MV-4-11 (cell line): ENCODE measurements at regions not wholly inside any gene's neighbourhood (a gene's known extent, or its start where the extent isn't known, plus 50 kb on each side); places are given as distances from the start of the nearest gene placed in this dataset.

Source experiments
- DNase-seq: peaks from one replicate; lab custom pipeline; 2025; lab: John Stamatoyannopoulos, UW

DNA sequence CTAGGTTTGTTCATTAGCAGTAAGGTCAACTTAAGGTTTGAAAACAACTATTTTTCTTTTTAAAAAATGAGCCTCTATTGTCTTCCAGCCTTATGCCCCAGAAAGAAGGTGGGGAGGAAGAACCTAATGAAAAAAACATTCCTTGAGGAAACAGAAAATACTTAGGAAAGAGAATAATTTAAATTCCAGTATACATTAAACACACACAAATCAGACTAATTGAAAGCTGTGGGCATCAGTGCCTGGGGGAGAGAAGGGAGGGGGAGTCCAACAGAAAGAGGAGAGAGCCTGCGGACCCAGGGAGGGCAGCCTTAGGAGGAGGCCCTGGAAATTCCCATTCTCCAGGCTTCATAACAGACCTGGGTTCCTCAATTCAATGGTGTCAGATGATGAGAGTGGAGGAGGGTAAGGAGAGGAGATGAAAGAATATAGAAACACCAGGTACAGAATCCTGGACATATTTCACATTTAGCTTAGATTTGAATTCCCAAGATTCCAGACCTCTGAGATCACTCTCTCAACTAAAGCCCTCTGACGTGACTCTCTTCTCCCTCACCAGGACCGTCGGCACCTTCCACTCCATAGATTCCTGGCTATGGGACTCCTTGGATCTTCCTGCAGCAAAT lies 320.5 kb upstream of the UMPS start:
- no peak for DNase-seq

DNA sequence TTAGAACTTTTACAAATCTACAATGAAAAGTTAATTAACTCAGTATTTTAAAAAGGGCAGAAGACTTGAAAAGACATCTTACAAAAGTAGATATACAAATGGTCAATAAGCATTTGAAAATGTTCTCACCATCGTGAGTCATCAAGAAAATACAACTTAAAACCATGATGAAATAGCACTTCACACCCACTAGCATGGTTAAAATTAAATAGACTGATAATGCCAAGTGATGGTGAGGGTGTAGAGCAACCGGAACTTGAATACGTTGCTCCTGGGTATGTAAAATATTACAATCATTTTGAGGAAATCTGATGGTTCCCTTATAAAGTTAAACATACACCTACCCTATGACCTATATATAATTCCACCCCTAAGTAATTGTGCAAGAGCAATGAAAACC lies 319.8 kb upstream of the UMPS start:
- DNase-seq = no peak

DNA sequence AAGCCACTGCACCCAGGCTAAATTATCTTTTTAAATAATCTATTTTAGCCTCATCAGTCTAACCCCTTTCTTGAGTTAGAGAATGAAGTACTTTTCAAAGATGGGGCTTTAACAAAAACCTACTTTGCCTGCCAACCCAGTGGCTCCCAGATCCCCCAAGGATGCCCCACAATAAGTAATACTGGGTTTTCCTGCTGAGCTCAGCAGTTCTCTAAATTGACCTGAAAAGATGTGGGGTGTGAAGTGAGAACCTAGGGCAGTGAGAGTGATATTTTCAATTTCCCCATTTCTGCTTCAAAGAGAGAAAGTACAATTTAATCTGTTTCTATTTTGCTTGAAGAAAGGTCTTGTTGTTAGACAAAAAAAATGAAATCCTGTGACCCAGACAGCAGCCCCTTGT lies 318.5 kb upstream of the UMPS start:
- DNase-seq = no peak

DNA sequence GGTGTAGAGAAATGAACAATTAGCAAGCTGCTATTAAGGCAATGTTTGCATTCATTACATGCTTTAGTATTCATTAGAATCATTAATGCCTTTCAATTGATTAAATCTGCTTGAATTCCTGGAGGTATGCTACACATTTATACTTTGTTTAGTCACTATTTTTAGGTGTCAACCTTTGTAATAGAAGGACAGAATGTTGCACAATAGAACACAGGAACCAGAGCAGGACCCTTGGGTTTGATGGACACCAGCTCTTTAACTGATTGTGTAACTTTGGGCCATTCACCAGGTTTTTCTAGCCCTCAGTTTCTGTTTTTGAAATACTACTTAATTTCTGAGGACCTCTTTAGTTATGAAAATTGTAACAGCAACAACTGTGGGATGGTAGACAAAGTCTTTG lies 317.6 kb upstream of the UMPS start:
- no peak for DNase-seq

DNA sequence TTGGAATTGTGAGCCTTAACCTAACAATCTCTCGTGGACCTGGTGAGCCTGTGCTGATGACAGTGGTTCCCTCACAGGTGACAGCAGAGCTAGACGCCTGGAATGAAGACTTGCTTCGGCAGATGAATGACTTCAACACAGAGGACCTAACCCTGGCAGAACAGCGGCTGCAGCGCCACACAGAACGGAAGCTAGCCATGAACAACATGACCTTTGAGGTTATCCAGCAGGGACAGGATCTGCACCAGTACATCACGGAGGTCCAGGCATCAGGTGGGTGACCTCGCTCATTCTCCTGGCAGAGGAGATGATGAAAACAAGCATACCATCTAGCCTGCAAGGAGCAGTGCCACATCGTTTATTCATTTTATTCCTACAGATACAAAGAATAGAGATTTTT lies 316.9 kb upstream of the UMPS start:
- no peak for DNase-seq

DNA sequence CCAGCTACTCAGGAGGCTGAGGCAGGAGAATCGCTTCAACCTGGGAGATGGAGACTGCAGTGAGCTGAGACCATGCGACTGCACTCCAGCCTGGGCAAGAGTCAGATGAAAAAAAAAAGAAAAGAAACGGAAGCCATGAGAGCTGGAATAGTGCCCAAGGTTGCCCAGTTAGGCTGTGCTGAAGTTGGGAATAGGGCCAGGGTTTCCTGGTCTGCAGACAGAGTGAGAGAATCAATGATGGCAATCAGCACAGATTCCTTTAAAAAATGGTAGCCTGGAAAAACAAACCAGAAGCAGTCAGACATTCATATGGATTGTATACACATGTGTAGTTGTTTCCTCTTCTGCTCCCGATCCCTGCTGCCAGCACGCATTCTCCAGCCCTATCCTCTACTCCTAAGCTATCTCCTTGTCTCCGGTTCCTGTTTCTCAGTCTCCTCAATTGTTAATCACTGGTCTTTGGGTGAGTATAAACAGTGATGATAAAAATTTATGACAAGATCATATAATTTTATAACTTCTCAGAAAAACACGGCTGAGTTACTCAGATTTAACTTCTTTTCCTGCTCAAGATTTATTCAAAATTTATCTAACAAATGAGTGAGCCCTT lies 316.2 kb upstream of the UMPS start:
- no peak for DNase-seq

DNA sequence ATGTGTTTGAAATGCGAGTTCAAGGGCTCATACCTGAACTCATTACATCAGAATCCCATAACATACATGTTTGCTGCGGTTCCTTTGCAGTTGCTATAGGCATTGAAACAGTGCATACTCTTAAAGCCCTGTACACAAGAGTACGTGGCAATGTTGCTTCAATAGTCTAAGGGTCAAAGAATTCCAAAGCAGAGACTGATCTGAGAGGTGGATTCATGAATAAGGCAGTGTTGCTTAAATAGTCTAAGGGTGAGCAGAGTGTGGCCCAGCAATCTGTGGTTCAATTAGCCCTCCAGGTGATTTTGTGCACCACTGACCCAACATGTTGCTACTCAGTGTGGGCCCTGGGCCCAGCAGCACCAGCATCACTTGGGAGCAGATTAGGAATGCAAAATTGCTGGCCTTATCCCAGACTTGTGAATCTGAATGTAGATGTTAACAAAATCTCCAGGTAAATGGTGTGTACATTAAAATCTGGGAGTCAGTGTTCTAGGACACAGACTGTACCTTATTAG lies 314.7 kb upstream of the UMPS start:
- DNase-seq = no peak

DNA sequence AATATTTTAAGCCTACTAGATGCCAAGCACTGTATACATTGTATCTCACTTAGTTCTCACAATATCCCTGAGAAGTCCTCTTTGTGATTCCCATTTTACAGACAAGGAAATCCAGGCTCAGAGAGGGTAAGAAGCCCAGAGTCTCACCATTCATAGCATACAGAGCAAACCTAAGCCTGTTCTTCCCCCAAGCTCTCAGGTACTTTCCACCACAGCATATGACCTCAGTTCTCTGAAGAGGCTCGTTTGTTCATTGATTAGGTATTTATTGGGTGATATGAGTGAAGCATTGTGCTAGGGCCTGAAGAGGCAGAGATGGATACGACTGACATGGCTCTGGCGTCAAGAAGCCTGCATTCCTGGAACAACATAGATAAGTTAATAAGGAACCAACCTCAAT lies 310.9 kb upstream of the UMPS start:
- DNase-seq = no peak

DNA sequence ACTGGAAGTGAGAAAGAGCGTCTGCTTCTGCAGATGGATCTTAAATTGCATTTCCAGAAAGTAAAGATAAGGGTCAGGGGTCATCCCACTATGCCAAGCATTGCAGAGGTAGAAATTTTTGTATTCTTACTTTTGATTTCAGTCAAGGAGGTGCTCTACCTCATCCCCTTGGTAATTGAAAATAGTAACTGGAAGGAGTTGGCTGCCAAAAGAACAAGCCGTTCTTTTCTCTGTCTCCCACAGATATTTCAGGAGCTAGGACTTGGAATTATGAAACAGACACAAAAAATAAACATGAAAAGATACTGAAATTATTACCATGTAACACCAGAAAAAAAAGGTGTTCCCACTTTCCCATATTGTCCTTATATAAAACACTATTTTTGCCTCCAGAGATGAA lies 309.9 kb upstream of the UMPS start:
- DNase-seq = no peak

DNA sequence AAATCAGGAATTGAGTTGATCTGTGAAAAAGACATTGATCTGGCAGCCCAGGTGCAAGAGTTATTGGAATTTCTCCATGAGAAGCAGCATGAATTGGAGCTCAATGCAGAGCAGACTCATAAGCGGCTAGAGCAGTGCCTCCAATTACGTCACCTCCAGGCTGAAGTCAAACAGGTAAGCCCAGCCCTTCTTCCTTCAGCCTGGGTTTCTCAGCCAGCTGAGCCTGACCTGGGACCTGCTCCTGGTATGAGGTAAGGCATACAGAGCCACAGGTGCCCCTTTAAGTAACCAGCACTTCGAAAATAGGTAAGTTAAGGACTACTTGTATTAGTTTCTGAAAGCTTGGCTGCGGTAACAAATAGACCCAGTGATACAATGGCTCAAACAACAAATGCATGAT lies 307.4 kb upstream of the UMPS start:
- DNase-seq = no peak

DNA sequence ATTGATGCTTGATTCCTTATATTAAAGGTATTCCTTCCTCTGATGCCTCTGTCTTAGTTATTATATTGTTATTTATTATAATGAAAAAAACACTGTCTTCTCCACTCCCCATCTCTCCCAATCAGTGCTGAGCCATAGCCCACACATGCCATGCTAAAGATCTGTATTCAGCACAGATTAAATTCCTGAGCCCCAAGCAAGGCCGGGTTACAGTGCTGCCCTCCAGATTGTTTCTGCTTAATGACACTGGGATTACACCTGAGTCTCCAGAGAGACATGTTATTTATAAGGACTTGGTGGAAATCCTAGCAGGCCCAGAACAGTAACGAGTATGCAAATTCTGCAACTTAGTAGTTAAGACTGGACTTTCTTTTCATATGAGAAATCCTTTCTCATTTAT lies 305.9 kb upstream of the UMPS start:
- no peak for DNase-seq

DNA sequence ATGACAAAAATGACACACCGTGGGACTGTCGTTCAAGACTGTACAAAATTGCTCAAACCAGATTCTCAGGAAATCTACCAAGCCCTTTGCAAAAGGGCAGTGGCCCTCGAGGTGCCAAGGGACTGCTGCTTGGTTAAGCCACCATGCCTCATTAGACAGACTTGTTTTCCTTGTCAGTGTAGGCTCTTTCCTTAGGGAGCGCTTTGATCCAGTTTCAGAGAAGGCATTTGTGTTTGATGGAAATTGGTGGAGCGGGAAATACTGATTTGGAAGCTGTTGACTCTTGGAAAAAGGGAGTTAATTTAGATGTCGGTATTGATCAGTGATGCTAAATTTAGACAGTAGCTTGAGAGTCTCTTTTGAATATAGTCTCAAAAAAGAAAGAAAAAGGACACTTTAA lies 304.3 kb upstream of the UMPS start:
- no peak for DNase-seq

DNA sequence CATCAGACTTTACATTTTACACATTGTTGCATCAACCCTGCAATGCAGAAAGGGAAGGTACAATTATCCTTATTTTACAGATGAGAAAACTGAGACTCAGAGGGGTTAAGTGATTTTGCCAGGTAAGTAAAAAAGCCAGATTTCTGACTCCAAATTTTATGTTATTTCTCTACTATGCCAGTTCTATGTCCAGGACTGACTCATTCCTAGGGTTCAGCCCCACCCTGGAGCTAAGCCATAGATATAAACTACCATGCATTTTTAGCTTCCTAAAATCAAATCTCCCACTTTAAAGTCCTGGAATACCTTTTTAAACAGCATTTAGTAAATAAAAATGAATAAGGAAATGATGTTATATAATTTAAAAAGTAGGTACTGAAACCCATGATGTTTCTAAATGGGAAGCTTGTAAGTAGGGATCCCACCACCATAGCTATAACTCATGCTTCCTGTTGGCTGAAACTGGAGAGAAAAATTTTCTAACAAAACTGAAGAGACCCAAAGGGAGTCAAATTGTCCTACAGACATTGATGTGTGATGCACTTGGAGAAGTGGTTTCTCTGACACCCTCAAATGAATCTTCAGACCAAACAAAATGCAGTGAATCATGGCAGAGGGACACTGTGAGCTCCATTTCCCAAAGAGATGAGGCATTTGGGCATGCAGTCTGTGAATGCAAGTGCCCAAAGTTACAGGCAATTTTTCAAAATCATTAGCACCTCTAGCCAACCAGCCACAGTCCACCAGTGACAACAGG lies 301.7 kb upstream of the UMPS start:
- DNase-seq = no peak

DNA sequence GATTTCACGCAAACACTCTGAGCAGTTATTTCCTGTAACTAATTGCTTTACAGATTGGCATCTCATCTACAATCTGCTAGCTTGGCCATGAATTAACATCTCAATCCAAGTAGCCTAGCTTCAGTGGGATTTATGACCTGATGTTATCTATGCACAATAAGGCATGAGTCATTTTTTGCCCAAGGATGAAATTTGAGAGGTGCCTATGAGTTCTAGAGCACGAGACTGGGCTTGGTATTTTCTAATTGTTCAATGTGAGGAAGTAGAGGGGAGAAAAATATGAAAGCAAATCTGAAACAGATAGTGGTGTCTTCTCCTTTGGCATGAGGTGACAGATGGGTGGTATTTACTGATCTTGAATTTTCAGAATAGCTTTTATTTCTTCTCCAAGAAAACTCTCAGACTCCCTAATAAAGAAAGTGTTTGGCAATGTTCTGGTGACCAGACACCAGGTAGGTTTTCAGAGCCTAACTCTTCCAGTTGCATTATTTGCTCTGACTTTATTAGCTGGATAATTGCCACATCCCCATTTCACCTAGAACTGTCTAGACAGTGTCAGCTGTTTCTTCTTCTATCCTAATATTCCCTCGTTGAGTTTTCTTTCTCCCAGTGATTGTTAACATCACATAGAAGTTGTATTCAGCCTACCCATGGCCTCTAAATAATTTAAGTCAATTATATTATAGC lies 301.0 kb upstream of the UMPS start:
- no peak for DNase-seq

DNA sequence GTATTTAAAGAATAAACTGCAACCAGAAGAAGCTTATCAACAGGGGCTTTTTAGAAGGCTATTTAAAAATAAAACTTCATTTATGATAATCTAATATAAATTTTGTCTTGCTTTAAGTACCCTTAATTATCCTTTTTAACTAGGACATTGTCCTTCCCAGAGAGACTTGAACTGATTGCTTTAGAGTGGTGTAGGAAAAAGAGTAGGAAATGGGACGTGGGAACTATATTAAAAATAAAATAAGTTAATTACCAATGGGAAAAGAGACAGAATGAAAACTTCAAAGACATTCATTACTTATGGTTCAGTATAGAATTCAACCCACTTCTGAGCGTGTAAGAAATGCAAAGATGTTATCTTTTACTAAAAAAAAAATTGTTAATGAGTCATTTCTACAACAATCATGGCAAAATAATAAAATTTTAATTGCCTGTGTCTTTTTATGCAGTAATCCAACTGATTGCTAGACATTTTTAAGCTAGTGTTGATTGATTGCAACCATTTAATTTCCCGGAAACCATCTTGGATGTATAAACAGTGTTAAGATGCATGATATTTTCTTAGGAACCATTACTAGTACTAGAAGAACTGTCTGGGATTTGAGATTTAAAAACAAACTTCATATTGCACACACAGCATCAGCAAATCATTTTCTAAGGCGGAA lies 298.8 kb upstream of the UMPS start:
- DNase-seq = no peak

DNA sequence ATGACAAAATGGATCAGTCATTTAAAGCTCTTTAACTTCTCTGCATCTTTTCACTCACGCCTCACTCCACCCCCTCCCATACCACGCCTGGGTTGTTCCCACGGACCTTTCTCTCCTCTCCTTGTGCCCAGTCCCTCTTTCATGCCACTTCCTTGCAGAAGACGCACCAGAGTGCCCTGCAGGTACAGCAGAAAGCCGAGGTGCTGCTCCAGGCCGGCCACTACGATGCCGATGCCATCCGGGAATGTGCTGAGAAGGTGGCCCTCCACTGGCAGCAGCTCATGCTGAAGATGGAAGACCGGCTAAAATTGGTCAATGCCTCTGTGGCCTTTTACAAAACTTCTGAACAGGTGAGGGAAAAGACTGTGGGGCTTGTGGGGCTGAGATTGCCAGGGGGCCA lies 296.1 kb upstream of the UMPS start:
- no peak for DNase-seq

DNA sequence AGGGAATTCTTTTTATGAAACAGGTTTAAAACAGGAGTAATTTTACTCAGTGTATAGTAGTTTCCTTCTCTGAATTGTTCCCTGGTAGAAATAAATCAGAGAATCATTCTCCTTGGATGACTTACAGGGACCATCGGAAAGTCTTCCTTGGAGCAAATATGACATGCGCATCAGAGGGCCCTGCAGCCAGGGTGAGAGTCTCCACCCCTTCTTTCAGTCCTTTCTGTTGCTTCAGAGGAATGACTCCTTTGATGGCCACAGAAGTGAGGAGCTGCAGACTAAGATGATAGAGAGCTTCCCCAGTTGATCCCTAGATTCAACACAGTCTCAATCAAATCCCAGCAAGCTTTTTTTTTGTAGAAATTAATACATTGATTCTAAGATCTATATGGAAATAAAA lies 294.8 kb upstream of the UMPS start:
- DNase-seq = no peak

DNA sequence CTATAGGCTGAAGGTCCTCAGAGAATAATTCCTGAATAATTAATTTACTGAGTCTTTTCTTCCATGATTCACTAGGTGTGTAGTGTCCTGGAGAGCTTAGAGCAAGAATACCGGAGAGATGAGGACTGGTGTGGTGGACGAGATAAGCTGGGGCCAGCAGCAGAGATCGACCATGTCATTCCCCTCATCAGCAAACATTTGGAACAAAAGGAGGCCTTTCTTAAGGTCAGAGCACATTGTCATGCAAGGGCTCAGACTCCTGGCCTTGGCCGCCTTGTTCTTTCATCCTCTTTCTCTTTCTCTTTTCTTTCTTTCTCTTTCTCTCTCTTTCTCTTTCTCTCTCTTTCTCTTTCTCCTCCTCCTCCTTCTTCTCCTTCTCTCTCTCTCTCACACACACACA lies 291.4 kb upstream of the UMPS start:
- no peak for DNase-seq

DNA sequence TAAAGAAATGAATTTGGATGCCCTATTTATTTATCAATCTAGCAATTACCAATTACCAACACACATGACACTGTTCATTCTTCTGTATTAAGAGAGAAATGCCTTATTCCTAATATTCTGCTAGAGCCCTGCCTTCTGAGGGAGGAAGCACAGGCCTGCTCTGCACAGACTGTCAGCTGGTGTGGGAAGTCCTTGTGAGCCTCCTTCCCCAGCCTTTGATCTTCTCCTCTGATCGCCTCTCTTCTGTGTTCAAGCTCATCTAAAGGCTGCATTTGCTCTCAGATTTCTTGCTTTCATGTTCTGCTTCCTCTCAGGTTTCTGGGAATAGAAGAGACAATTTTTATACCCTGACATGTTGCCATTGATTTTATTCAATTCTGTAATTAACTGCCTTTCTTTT lies 290.6 kb upstream of the UMPS start:
- no peak for DNase-seq

DNA sequence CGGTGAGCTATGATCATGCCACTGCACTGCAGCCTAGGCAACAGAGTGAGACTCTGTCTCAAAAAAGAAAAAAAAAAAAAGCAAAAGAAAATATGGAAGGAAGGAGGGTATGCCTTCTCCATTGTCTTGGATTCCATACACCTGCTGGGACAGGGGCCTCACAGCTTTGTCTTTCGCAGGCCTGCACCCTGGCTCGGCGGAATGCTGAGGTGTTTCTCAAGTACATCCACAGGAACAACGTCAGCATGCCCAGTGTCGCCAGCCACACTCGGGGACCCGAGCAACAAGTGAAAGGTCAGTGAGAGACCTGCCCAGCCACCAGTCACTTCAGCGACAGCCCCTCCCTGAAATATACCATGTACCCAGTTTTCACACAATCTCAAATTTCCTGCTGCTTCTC lies 288.5 kb upstream of the UMPS start:
- no peak for DNase-seq

DNA sequence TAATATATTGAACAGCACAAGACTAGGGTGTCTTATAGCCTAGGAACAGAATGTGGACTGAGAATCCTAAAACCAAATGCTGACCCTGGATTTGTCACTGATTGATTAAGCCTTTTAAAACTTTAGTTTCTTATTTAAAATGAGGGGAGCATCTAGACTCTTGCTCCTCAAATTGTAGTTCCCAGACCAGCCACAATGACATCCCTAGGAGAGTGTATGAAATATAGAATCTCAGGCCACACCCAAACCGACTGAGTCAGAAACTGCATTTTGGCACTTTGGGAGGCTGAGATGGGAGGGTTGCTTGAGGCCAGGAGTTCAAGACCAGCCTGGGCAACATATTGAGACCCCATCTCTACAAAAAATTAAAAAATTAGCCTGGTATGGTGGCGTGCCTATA lies 287.8 kb upstream of the UMPS start:
- no peak for DNase-seq

DNA sequence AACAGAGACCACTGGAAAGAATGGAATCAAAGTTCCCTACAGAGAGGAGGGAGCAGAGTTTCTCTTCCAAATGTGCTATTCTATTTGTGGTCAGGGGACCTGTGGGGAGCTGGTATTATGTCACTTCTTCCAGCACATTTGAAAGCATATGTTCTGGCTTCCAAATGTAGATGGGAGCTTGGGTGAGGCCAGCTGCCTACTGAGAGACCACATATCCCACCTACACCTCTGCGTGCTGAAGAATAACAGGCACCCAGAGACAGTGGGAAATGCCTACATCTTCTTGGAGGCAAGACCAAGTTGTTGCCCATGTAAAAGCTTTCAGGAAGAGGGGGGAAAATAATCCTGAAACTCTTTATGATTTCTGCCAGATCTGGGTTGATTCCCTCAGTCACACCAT lies 286.8 kb upstream of the UMPS start:
- no peak for DNase-seq
